Endothelial cell of umbilical vein (primary cell): ENCODE measurements at regions not wholly inside any gene's neighbourhood (a gene's known extent, or its start where the extent isn't known, plus 50 kb on each side); places are given as distances from the start of the nearest gene placed in this dataset.

ENCODE experiments used
- BruUV-seq: library from RNA; stranded (reverse); fragments of 400-500 nt; replicated peaks from 2 replicates; lab custom pipeline; 2021; lab: Mats Ljungman, UMichigan
- CTCF ChIA-PET: fragments of 300-600, 350-600 bp; sonication (Branson Sonifier 250); formaldehyde crosslinking; loops from one replicate; lab custom pipeline; 2021; ENCODE audit warnings: antibody characterized with exemption, inconsistent platforms; lab: Charles Lee
- POLR2A ChIA-PET: fragments of 300-600, 350-600 bp; sonication (Branson Sonifier 250); formaldehyde crosslinking; loops from one replicate; lab custom pipeline; 2021; ENCODE audit warnings: antibody characterized with exemption, inconsistent platforms; lab: Charles Lee
- DNase-seq: peaks from one replicate; pipeline ENCODE4 v3.0.0-alpha.2; 2011; ENCODE audit warnings: low read depth, low spot score
- FAIRE-seq: peaks from 2 replicates; lab custom pipeline; 2011; peaks lifted over from hg19 to GRCh38; lab: Jason Lieb, UNC
- H2AFZ ChIP-seq: 2 replicates; pipeline ENCODE4 v1.6.0; 2012; ENCODE audit warnings: low read depth, low read length, control low read depth, inconsistent platforms
- H3K27ac ChIP-seq: 2 replicates; pipeline ENCODE4 v1.5.1; 2011; ENCODE audit warnings: low read depth, mild to moderate bottlenecking, control low read depth, low read length, moderate library complexity; ENCODE audit not compliant: insufficient read depth
- H3K27me3 ChIP-seq, 2 experiments: 2 replicates each; pipeline versions ENCODE4 v1.6.0 to v1.6.1; 2011; ENCODE audit warnings: low read length in 2 of 2, mixed read lengths in 1 of 2; ENCODE audit not compliant: control insufficient read depth in 2 of 2, insufficient read depth in 2 of 2
- H3K36me3 ChIP-seq, 2 experiments: 2 replicates in 1 of 2; 3 replicates in 1 of 2; pipeline ENCODE4 v1.5.1; 2011; ENCODE audit warnings: low read length in 2 of 2, mild to moderate bottlenecking in 1 of 2, moderate library complexity in 1 of 2; ENCODE audit not compliant: control insufficient read depth in 2 of 2, insufficient read depth in 2 of 2; ENCODE audit errors: extremely low read depth in 1 of 2
- H3K4me1 ChIP-seq: 3 replicates; pipeline ENCODE4 v1.5.1; 2011; ENCODE audit warnings: mild to moderate bottlenecking, low read length; ENCODE audit not compliant: control insufficient read depth, insufficient read depth; ENCODE audit errors: extremely low read depth
- H3K4me2 ChIP-seq: 2 replicates; pipeline ENCODE4 v1.6.1; 2011; ENCODE audit warnings: low read length, control low read depth, mixed read lengths; ENCODE audit not compliant: insufficient read depth
- H3K4me3 ChIP-seq, 3 experiments: fragments of 200-600 bp in 1 of 3; sonication (generic), shearing (Covaris generic) in 1 of 3; replicated peaks in 1 of 3; 2 replicates each; pipeline ENCODE4 v1.5.1; 2011 to 2016; ENCODE audit warnings: control low read depth in 3 of 3, low read length in 3 of 3, mild to moderate bottlenecking in 2 of 3, inconsistent platforms in 1 of 3, low read depth in 1 of 3, moderate library complexity in 1 of 3; ENCODE audit not compliant: insufficient read depth in 1 of 3
- H3K79me2 ChIP-seq: 2 replicates; pipeline ENCODE4 v1.6.0; 2012; ENCODE audit warnings: low read length, inconsistent platforms; ENCODE audit not compliant: control insufficient read depth, insufficient read depth
- H3K9ac ChIP-seq: replicated peaks from 2 replicates; pipeline ENCODE3; 2011; ENCODE audit warnings: low read length, control low read depth; ENCODE audit not compliant: insufficient read depth; ENCODE audit errors: extremely low read depth
- H3K9me1 ChIP-seq: replicated peaks from 3 replicates; pipeline ENCODE4 v1.6.0; 2011; ENCODE audit warnings: mild to moderate bottlenecking, low read length; ENCODE audit not compliant: control insufficient read depth, insufficient read depth; ENCODE audit errors: extremely low read depth
- H3K9me3 ChIP-seq: replicated peaks from 2 replicates; pipeline ENCODE4 v1.5.1; 2012; ENCODE audit warnings: low read length, inconsistent platforms; ENCODE audit not compliant: control insufficient read depth, insufficient read depth
- H4K20me1 ChIP-seq: replicated peaks from 2 replicates; pipeline ENCODE3; 2011; ENCODE audit warnings: mild to moderate bottlenecking, low read length; ENCODE audit not compliant: control insufficient read depth, insufficient read depth; ENCODE audit errors: extremely low read depth
- CTCF ChIP-seq, 2 donors: IDR thresholded peaks; 1 replicate in 1 of 2; 2 replicates in 1 of 2; pipeline ENCODE4 v1.5.1; 2011; ENCODE audit warnings: low read length in 2 of 2, mild to moderate bottlenecking in 2 of 2, moderate library complexity in 2 of 2, control low read depth in 1 of 2, inconsistent platforms in 1 of 2, low read depth in 1 of 2; ENCODE audit not compliant: insufficient read depth in 1 of 2; ENCODE audit errors: extremely low read depth in 1 of 2
- EZH2 ChIP-seq: IDR thresholded peaks from 2 replicates; pipeline ENCODE4 v1.6.1; 2012; ENCODE audit warnings: borderline replicate concordance, low read depth, mild to moderate bottlenecking, moderate library complexity, low read length, inconsistent platforms; ENCODE audit not compliant: severe bottlenecking
- FOS ChIP-seq: IDR thresholded peaks from 2 replicates; pipeline ENCODE4 v1.6.1; 2011; ENCODE audit warnings: mild to moderate bottlenecking, low read length, moderate library complexity, borderline replicate concordance; ENCODE audit not compliant: insufficient read depth
- GATA2 ChIP-seq: IDR thresholded peaks from 2 replicates; pipeline ENCODE4 v1.7.0; 2011; ENCODE audit warnings: low read depth, mild to moderate bottlenecking, moderate library complexity, mixed read lengths, low read length; ENCODE audit not compliant: insufficient read length, insufficient read depth
- JUN ChIP-seq: IDR thresholded peaks from 2 replicates; pipeline ENCODE4 v1.6.1; 2011; ENCODE audit warnings: borderline replicate concordance, low read depth; ENCODE audit not compliant: insufficient read length, insufficient read depth
- MAX ChIP-seq: IDR thresholded peaks from 2 replicates; pipeline ENCODE4 v1.6.1; 2011; ENCODE audit not compliant: insufficient read depth, insufficient read length
- MYC ChIP-seq: IDR thresholded peaks from one replicate; pipeline ENCODE4 v1.6.1; 2011; ENCODE audit warnings: mild to moderate bottlenecking, low read depth, low read length
- POLR2A ChIP-seq: IDR thresholded peaks from 2 replicates; pipeline ENCODE4 v1.6.1; 2012; ENCODE audit warnings: low read depth, mild to moderate bottlenecking, control low read depth, low read length
- POLR2AphosphoS5 ChIP-seq: IDR thresholded peaks from 2 replicates; pipeline ENCODE4 v1.6.1; 2012; ENCODE audit warnings: low read depth, mild to moderate bottlenecking, control low read depth, low read length, moderate library complexity; ENCODE audit not compliant: insufficient read depth
- dilution Hi-C: fragments of 300-500 bp; cut with MboI; formaldehyde crosslinking; loops from one replicate; pipeline ENCODE4 v1.15.0; 2019; ENCODE audit warnings: low sequenced_read_pairs; ENCODE audit not compliant: extremely low pct_ligation_motif_present
- intact Hi-C: fragments of 100-400 bp; cut with micrococcal nuclease; formaldehyde crosslinking; loops from one replicate; pipeline ENCODE4 v1.10.0; 2022

- Histone ChIP-seq H3K4me3 (no peak overlapping the region), H3K4me2 (no peak overlapping the region), H3K27ac (no peak overlapping the region), H3K36me3 (no peaks in the 10 kb centered on the region), H3K79me2 (no peaks in the 10 kb centered on the region), H3K27me3 (no peaks in the 10 kb centered on the region), H4K20me1 (no peaks in the 10 kb centered on the region), H3K9me3 (peaks cover 5% of the 10 kb centered on the region), H3K9ac (no peak overlapping the region), H3K4me1 (no peaks in the 10 kb centered on the region), H2AFZ (no peak overlapping the region), H3K9me1 (no peaks in the 10 kb centered on the region)
- ChIA-PET CTCF (no interaction called here), POLR2A (no interaction called here)
- intact Hi-C loops: no loop called here
- dilution Hi-C loops: no loop called here
- FAIRE-seq (no peak), DNase-seq (no peak)
- BruUV-seq: no TSS peak
- no peak for TF ChIP-seq MAX
- TF ChIP-seq JUN: no peak
- no peak for TF ChIP-seq FOS
- no peak for TF ChIP-seq EZH2
These were observed 234.4 kb upstream of the ATP10B start for GRCh38 chr5:161086461-161086860.

GRCh38 chr5:161085056-161085455, 233.0 kb upstream of the ATP10B start:
- H3K4me3 ChIP-seq: no peak overlapping the region
- H3K79me2 ChIP-seq: no peaks in the 10 kb centered on the region
- H3K27me3 ChIP-seq: no peaks in the 10 kb centered on the region
- H3K9ac ChIP-seq: no peak overlapping the region
- no peak overlapping the region for H3K27ac ChIP-seq
- no peaks in the 10 kb centered on the region for H3K4me1 ChIP-seq
- ChIA-PET CTCF (no interaction called here), POLR2A (no interaction called here)
- DNase-seq (no peak), FAIRE-seq (no peak)
- no peak overlapping the region for H3K4me2 ChIP-seq
- no peaks in the 10 kb centered on the region for H3K9me1 ChIP-seq
- TF ChIP-seq POLR2A (no peak), CTCF (IDR thresholded peaks at IDR 0.05; ENCODE audit: extremely low read depth in 1 of 2, insufficient read depth in 1 of 2, low read depth in 1 of 2, low read length in 2 of 2) (no peak), JUN (no peak), MYC (no peak), GATA2 (no peak), FOS (no peak), EZH2 (no peak), POLR2AphosphoS5 (no peak), MAX (no peak)
- dilution Hi-C loops: no loop called here
- H3K36me3 ChIP-seq: no peaks in the 10 kb centered on the region
- intact Hi-C loops: no loop called here
- BruUV-seq: no TSS peak
- H4K20me1 ChIP-seq: no peaks in the 10 kb centered on the region
- peaks cover 5% of the 10 kb centered on the region for H3K9me3 ChIP-seq
- H2AFZ ChIP-seq: no peak overlapping the region
